AG10803 (cell line): ENCODE measurements at regions not wholly inside any gene's neighbourhood (a gene's known extent, or its start where the extent isn't known, plus 50 kb on each side); places are given as distances from the start of the nearest gene placed in this dataset.

ENCODE experiments used
- DNase-seq: peaks from one replicate; pipeline ENCODE4 v3.0.0; 2010; ENCODE audit warnings: low read depth
- H3K4me3 ChIP-seq: 2 replicates; pipeline ENCODE4 v1.5.1; 2011; ENCODE audit warnings: mild to moderate bottlenecking, low read length, control low read depth
- CTCF ChIP-seq: conservative IDR thresholded peaks from 2 replicates; pipeline ENCODE4 v1.5.1; 2011; ENCODE audit warnings: mild to moderate bottlenecking, low read length, control low read depth, inconsistent platforms

- TF ChIP-seq CTCF, result no peak
- DNase-seq, result no peak
- no peak overlapping the region for H3K4me3 ChIP-seq
Measured at GRCh38 chr3:22908989-22909507, 294.1 kb upstream of the UBE2E2 start.

GRCh38 chr3:22916933-22917332 is 286.2 kb upstream of the UBE2E2 start:
- DNase-seq, result no peak
- no peak for TF ChIP-seq CTCF
- H3K4me3 ChIP-seq, result no peak overlapping the region

GRCh38 chr3:22920006-22920405 is 283.1 kb upstream of the UBE2E2 start:
- DNase-seq, result no peak
- no peak overlapping the region for H3K4me3 ChIP-seq
- TF ChIP-seq CTCF, result no peak

- no peak overlapping the region for H3K4me3 ChIP-seq
- TF ChIP-seq CTCF, result peak; percentile 39
- peak; percentile 11 for DNase-seq
Measured at GRCh38 chr3:22922317-22922716, 280.8 kb upstream of the UBE2E2 start.

- TF ChIP-seq CTCF, result no peak
- no peak for DNase-seq
- no peak overlapping the region for H3K4me3 ChIP-seq
Measured at GRCh38 chr3:22923711-22924110, 279.4 kb upstream of the UBE2E2 start.

GRCh38 chr3:22928216-22929110 is 274.7 kb upstream of the UBE2E2 start:
- no peak for TF ChIP-seq CTCF
- no peak overlapping the region for H3K4me3 ChIP-seq

GRCh38 chr3:22933051-22933840 is 269.9 kb upstream of the UBE2E2 start:
- TF ChIP-seq CTCF, result no peak

More at GRCh38 chr3:22928216-22929110, 274.7 kb upstream of the UBE2E2 start:
- DNase-seq, result peak; percentile 14

More at GRCh38 chr3:22933051-22933840, 269.9 kb upstream of the UBE2E2 start:
- DNase-seq, result no peak
- H3K4me3 ChIP-seq, result no peak overlapping the region
